Caki2 (cell line): ENCODE measurements at regions not wholly inside any gene's neighbourhood (a gene's known extent, or its start where the extent isn't known, plus 50 kb on each side); places are given as distances from the start of the nearest gene placed in this dataset.
"Not testable (repeated sequence)": the region's sequence is repeated elsewhere in the genome, so short reads cannot be mapped to it uniquely, and the experiment has no call there.

ENCODE experiments used
- DNase-seq: peaks from one replicate; pipeline ENCODE4 v3.0.0-alpha.2; 2015; ENCODE audit warnings: low read depth
- in situ Hi-C: cut with HindIII; loops from 2 replicates; pipeline ENCODE4 v1.10.0; 2016; ENCODE audit warnings: low sequenced_read_pairs, low pct_unique_long_range_greater_than_20kb, mixed read lengths

DNA sequence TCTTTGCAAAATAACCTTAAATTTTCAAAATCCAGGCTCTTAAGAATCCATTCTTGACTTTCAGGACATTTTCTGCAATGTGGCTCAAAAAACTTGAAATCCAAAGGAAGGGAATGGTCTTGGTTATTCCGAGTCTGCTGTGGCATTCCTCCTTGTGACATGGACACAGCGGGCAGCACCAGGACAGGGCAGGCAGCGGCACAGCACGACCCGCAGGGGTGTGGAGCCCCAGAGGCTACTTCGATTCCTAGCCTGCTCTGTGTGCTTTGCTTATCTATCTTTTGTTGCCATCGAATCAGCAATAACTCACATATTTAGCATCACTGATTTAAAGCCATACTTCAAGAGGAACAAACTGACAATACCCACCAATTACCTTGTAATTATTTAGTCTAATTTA is 420.2 kb upstream of the IRX1 start:
- no peak for DNase-seq
- in situ Hi-C loops = no loop called here

DNA sequence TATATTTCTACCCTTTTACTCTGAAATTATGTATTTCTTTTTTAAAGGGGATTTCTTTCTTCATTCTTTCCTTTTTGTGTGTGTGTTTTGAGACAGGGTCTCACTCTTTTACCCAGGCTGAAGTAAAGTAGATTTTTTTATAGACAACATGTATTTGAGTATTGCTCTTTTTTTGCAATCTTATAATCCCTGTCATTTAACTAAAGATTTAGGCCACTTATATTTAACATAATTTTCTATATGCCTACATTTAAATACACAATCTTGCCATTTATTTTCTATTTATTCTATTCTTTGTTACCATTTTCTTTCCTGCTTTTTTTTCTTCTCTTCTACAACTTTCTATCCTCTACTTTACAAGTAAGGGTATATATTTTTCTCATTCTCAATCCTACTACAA is 416.0 kb upstream of the IRX2 start:
- in situ Hi-C loops = no loop called here
- DNase-seq = no peak

DNA sequence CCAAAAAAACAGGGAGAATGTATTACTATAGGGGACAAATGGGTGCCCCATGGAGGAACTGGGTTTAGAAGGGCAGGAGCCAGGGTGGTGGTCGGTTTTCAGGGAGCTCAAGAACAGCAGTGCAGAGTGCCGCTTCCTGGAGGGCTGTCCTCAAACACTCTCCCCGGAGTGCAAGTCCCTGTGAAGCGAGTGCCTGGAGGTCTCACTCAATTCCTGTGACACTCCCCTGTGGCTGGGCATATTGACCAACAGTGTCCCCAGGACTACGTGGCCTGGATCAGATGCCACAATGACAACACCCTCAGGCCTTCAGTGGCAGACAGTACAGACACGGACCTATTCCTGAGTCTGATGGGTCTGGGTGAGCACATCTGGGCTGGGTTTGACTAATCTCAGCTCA is 412.1 kb upstream of the IRX2 start:
- in situ Hi-C loops = no loop called here
- DNase-seq = no peak

DNA sequence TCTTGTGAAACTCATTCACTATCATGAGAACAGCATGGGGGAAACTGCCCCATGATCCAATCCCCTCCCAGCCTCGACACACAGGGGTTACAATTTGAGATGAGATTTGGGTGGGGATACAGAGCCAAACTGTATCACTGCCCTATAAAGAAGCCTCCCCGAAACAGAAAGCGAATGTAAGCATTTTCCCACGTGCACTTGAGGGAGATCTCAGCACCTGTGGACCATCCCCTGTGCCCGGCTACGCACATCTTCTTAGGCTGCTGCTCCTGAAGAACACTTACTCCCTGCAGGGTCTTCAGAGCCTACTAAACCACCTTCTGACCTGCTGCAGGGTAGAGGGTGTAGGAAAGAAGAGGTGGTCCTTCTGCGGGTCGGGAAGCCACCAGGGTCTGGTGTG is 410.2 kb upstream of the IRX2 start:
- DNase-seq = no peak
- in situ Hi-C loops = no loop called here

DNA sequence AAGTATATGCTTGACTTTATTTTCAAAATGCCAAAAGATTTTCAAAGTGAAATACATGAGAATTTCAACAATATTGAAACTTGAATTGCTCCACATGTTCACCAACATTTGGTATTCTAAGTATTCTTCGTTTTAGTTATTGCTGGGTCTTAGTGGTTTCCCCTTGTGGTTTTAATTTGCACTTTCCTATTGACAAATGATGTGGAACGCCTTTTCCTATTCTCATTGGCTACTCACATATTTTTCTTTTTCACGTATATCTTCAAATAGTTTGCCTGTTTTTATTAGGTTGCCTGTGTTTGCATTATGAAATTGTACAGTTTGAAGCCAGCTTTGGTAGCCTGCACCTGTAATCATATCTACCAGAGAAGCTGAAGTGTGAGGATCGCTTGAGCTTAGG is 405.7 kb upstream of the IRX2 start:
- in situ Hi-C loops = no loop called here
- no peak for DNase-seq

DNA sequence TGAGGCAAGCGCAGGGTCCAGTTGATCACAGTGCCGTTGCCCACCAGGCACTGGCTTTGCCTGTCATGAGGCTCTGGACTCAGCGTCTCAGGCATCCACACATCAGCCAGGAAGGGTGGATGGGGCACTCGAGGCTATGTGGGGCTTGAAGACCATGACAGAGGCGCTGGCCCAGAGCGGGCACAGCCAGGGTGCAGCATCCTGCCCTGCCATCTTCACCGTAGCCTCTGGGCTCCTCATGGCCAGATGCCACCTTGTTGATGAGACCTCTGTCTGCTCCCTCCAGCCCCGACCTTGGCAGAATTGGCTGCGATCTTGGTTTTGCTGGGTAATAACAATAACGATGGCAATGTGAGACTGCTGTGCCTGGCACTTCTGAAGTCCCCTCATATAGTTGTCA is 404.2 kb upstream of the IRX2 start:
- in situ Hi-C loops = no loop called here
- DNase-seq = no peak

DNA sequence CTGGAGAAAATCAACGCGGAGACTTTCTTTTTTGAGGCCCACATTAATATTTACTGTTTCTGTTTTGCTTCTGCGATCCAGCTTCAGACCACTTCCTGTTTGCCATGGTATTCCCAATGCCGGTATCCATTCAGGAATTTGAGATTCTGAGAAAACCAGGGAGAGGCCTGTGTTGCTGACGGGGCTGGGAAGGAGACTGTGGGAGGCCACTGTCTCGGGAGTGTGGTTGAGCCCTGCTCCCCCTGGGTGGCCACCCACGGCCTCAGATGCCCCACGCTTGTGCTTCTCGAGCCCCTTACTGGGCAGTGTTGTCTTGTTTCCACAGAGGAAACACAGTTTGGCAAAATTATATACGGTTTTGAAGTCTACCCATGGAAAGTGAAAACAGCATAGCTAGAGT is 403.6 kb upstream of the IRX2 start:
- no peak for DNase-seq
- in situ Hi-C loops = no loop called here

DNA sequence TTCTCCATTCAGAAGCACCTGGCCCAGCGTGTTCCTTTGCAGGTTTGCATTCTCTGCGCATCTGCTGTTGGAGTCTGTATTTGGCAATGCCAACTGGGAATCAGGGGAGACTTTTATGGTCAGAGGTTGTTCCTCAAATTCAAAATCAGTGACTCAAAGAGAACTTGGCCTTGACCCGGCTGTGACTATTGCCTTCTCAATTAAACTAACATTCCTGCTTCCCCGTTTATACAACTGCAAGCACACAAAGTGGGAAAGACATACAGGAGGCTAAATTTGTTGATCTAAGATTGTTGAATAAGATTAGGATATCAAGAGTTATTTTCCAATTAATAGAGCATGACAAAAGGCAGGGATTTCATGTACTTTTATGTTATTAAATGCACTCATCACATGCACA is 402.4 kb upstream of the IRX2 start:
- DNase-seq = no peak
- in situ Hi-C loops = no loop called here

DNA sequence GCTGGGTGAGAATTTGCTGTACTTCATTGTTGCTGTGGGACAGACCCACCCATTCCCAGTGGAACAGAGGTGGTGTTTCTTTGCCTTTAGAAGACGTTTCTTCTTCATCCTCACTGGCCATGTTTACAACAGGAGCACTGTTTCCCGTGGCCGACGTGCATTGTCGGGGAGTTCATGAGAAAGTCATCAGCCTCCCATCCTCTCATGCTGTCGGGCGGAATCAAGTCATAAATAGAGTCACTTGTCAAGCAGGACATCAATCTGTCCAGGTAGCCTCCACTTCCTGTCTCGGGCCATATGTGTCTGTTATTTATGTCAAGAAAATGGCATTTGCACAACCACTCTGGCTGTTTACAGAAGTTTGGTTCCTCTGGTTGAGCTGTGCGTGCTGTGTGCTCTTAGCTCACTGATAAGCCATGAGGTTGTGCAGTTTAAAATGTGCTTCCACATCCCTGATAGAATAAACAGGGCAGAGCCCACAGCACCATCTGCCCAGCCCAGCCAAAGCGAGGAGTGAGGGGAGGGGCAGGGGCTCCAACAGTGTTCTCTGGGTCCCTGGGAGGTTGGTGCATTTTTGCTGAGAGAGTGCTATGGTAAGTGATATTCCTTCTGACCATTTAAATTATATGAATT is 401.9 kb upstream of the IRX2 start:
- no peak for DNase-seq
- in situ Hi-C loops = no loop called here

DNA sequence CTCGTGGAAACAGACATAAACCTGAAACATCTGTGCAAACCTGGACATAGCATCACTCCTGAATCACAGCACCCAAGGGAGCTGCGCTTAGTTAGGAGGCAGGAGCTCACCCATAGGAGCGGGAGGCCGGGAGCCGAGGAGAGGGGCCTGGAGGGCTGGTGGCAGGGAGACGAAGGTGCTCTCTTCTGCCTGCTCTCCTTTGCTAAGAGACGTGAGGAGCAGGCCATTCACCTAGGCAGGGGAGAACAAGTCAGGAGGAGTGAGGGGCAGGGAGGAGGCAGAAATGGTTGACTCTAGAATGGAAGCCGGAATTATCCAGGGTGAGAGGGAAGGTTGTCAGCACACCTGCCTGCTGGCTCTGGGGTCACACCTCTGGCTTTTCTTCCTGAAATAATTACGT is 398.4 kb upstream of the IRX2 start:
- no peak for DNase-seq
- in situ Hi-C loops = no loop called here

DNA sequence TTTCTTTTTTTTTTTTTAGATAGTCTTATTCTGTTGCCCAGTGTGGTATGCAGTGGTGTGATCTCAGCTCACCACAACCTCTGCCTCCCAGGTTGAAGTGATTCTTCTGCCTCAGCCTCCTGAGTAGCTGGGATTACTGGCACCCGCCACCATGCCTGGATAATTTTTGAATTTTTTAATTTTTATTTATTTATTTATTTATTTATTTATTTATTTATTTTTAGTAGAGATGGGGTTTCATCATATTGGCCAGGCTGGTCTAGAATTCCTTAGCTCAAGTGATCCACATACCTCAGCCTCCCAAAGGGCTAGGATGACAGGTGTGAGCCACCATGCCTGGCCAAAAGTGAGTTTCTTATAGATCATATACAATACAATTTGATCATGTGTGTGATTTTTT is 395.9 kb upstream of the IRX2 start:
- in situ Hi-C loops, DNase-seq: not testable (repeated sequence)

DNA sequence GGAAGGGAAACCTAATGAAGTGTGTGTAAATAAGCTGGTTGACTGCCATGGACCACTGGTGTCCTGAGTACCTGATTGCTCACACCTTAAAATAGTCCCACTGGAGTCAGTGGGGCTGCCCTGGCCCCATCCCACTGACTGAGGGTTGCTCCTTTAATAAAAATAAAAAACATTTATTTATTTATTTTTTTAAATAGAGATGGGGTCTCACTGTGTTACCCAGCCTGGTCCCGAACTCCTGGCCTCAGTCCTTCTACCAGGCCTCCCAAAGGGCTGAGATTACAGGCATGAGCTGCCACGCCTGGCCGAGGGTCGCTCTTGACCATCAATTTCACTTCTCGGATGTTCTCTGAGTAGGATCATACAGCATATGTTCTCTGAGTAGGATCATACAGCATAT is 394.2 kb upstream of the IRX2 start:
- DNase-seq = no peak
- in situ Hi-C loops = no loop called here

DNA sequence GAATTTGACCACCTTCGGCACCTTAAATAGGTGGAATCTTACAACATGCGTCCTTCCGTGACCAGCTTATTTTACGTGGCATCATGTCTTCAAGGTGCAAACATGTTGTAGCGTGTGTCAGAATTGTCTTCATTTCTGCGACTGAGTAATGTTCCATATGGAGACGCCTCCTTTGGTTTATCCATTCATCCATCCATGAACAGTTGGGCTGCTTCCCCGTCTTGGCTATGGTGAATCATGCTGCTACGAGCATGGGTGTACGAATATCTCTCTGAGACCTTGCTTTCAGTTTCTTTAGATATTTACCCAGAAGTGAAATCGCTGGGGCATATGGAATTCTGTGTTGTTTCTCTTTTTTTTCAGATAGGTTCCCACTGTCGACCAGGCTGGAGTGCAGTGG is 391.9 kb upstream of the IRX2 start:
- DNase-seq = no peak
- in situ Hi-C loops = no loop called here

DNA sequence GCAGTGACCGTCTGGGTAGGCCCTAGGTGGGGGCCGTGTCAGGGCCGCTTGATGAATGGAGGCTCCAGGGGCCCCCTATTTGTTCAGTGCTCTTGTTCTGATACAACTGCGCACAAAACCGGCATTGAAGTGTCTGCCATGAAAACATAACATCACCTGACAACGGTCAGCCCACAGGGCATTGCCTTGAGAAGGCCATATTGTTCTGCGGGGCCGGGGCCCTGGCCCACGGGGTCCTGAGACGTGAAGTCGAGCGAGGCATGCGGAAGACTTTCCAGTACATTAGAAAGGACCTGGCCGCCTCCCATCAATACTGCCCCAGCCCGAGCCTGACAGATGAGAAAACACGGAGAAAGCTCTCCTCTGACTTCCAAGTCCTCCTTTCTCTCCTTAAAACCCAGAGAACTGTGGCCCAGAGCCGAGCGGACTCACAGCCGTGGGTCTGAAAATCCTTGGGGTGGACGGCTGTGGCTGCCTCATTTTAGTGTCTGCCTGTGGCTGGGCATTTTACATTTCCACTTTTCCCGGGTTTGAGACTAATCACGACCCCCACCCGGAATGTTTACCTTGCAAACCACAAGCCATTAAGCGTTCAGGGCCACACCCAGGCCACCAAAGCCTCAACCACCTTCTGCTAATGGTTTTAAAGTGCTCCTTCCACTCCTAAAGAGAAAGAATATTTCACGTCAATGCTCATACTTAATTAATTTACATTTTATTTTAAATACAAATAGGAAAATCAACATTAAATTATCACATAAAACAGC is 391.0 kb upstream of the IRX2 start:
- DNase-seq = no peak
- in situ Hi-C loops = no loop called here

DNA sequence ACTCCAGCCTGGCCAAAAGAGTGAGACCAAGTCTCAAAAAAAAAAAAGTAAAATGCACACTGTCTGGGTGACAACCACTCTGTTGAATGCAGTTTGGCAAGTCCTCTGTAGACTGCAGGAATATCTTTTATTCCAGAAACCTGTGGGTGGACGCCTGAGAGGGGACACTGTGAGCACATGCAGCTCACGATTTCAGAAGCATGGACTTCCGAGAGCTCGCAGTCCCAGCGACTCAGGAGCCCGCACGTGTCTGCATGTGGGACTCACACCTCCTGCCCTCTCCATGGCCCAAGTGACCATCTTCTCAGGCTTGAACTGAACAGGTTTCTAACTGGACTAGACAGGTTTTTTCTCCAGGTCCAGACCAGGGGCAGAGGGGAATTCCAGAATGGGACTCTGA is 388.6 kb upstream of the IRX2 start:
- in situ Hi-C loops = no loop called here
- no peak for DNase-seq

DNA sequence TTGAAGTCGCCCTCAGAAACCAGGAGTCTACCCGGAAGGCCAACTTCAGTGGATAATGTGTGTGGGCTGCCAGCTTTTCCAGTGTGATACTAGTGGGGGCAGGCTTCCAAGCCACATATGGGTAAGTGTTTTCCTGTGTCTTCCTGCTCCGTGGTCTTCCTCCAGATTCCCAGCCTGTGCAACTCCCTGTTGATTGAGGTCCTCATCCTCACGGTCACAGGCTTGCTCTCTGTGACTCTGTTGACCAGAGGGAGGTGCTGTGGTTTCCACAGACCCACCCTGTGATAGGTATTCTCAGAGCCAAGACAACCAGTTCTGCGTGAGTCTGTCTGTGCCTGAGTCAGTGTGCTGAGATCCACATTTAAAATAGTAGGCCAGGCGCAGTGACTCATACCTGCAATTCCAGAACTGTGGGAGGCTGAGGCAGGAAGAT is 388.0 kb upstream of the IRX2 start:
- in situ Hi-C loops = no loop called here
- DNase-seq = no peak

DNA sequence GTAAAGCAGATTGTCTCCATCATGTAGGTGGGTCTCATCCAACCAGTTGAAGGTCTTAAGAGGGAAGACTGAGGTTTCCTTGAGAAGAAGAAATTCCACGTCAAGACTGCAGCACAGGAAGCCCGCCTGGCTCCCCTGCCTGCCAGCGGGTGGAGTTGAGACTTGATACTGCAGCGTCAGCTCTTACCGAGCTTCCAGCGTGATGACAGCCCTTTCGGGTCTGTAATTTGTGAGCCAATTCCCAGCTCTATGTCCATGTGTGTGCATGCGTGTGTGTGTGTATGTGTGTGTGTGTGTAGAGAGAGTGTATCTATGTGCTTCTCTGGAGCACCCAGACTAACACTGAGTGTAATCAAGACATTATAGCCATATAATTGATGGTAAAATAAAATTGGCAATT is 379.7 kb upstream of the IRX2 start:
- in situ Hi-C loops = no loop called here
- DNase-seq = no peak

DNA sequence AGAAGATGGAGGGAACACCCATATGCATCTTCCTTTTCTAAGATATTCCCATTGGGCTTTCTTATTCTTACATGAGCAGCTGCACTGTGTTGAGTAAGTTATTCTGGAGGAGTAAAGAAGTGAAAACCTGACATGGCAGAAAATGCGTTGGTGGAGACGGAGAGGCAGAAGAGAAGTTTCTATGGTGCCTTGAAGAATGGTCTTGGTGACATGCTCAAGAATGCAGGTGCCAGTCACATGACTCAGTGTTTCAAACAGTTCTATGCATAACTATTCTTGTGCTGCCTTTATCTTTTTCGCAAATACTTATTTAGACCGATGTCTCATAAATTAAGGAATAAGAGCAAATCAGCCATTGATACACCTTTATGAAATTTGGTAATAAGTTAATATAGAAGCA is 377.8 kb upstream of the IRX2 start:
- DNase-seq = no peak
- in situ Hi-C loops = no loop called here

DNA sequence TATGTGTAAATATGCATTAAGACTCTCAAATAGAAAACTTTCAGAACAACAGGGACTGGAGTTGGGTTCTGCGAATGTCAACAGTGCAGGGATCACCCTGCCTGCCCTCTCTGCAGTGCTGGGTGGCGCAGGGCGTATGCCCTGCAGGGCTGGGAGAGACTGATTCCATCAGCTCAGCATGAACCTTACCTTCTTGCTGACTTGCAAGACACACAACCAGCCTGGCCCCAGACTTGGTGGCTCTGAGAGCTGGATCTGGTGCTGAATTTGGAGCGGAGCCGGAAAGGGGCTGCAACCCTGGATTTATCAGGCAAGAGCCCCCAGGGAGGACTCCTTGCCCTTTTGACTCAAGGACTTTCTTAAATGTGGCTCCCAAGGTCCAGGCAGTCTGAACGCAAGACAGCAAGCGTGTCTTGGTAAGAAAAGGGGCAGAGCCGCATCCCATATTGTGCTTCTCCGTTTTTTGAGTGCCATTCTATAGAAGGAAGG is 376.0 kb upstream of the IRX2 start:
- in situ Hi-C loops = no loop called here
- DNase-seq = no peak

DNA sequence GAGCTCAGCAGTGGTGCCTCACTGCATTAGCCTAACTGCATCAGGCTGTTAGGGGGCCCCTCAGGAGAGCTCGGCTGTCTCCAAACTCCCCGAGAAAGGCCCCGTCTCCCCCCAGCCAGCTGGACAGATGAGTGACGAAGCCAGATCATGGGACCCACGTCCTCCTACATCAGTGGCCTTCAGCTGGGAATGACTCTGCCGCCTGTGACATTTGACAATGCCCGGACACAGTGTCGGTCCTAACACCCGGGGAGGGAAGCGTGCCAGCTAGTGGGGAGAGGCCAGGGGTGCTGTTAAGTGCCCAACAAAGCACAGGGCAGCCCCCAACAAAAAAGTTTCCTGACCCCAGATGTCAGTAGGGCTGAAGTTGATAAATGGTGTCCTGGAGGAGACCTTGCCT is 375.2 kb upstream of the IRX2 start:
- in situ Hi-C loops = no loop called here
- DNase-seq = no peak
